CD4-positive, alpha-beta T cell (primary cell): ENCODE measurements at regions not wholly inside any gene's neighbourhood (a gene's known extent, or its start where the extent isn't known, plus 50 kb on each side); places are given as distances from the start of the nearest gene placed in this dataset.

Experiments
- ATAC-seq: fragments of 200-7000 bp; cut with Tn5 transposase; one replicate; pipeline ENCODE4 v1.10.0; 2022; ENCODE audit warnings: mild to moderate bottlenecking; ENCODE audit not compliant: poor library complexity
- CTCF ChIA-PET: fragments of 350-600 bp; sonication (Branson Sonifier 250); formaldehyde crosslinking; loops from one replicate; lab custom pipeline; 2021; ENCODE audit warnings: antibody characterized with exemption, inconsistent platforms; lab: Charles Lee
- POLR2A ChIA-PET: fragments of 350-600 bp; sonication (Branson Sonifier 250); formaldehyde crosslinking; loops from one replicate; lab custom pipeline; 2021; ENCODE audit warnings: antibody characterized with exemption, inconsistent platforms; lab: Charles Lee
- DNase-seq, 14 experiments: peaks; one replicate each; pipeline ENCODE4 v3.0.0-alpha.2; 2013 to 2020; ENCODE audit warnings: mixed read lengths in 2 of 14
- H3K27ac ChIP-seq, 2 donors: one replicate each; pipeline versions ENCODE4 v1.5.1 to v1.7.0; 2013; ENCODE audit warnings: low read length in 2 of 2, low read depth in 1 of 2, mild to moderate bottlenecking in 1 of 2
- H3K27me3 ChIP-seq, 2 experiments: 1 replicate in 1 of 2; 2 replicates in 1 of 2; pipeline versions ENCODE4 v1.6.1 to v1.7.0; 2013; ENCODE audit warnings: low read length in 2 of 2, control low read depth in 1 of 2, mild to moderate bottlenecking in 1 of 2, moderate library complexity in 1 of 2; ENCODE audit not compliant: insufficient read depth in 2 of 2, control insufficient read depth in 1 of 2
- H3K36me3 ChIP-seq: one replicate; pipeline ENCODE4 v1.6.1; 2013; ENCODE audit warnings: low read length, control low read depth; ENCODE audit not compliant: insufficient read depth
- H3K4me1 ChIP-seq: one replicate; pipeline ENCODE4 v1.6.1; 2013; ENCODE audit warnings: low read length, control low read depth; ENCODE audit not compliant: insufficient read depth
- H3K4me3 ChIP-seq: one replicate; pipeline ENCODE4 v1.5.1; 2013; ENCODE audit warnings: mild to moderate bottlenecking, low read length, moderate library complexity
- H3K9me3 ChIP-seq, 2 experiments: 1 replicate in 1 of 2; 2 replicates in 1 of 2; pipeline versions ENCODE4 v1.6.1 to v1.7.0; 2013; ENCODE audit warnings: low read length in 2 of 2, mild to moderate bottlenecking in 2 of 2, control low read depth in 1 of 2, moderate library complexity in 1 of 2; ENCODE audit not compliant: control insufficient read depth in 1 of 2, insufficient read depth in 1 of 2
- H3K27ac Mint-ChIP-seq: one replicate; pipeline ENCODE4 v1.8.0; 2020; ENCODE audit warnings: mixed read lengths
- H3K27me3 Mint-ChIP-seq: one replicate; pipeline ENCODE4 v1.8.0; 2021; ENCODE audit warnings: mixed read lengths
- H3K36me3 Mint-ChIP-seq: one replicate; pipeline ENCODE4 v1.8.0; 2021; ENCODE audit warnings: low read depth, mixed read lengths
- H3K4me1 Mint-ChIP-seq: one replicate; pipeline ENCODE4 v1.8.0; 2021; ENCODE audit warnings: low read depth, mixed read lengths
- H3K4me3 Mint-ChIP-seq: one replicate; pipeline ENCODE4 v1.8.0; 2020; ENCODE audit warnings: mild to moderate bottlenecking, mixed read lengths
- H3K9me3 Mint-ChIP-seq: one replicate; pipeline ENCODE4 v1.8.0; 2020; ENCODE audit warnings: mixed read lengths
- intact Hi-C, 2 experiments: fragments of 100-400 bp; cut with DNase I in 1 of 2; cut with micrococcal nuclease in 1 of 2; formaldehyde crosslinking; loops; one replicate each; pipeline versions ENCODE4 v1.15.1 to v1.9.0; 2023 to 2025; cut with DNase I, micrococcal nuclease
- TF ChIP-seq, protein P1 (sequence below): fragments of 200-600 bp; IDR thresholded peaks from one replicate; pipeline ENCODE4 v1.8.0; 2022; ENCODE audit warnings: antibody characterized with exemption, mild to moderate bottlenecking

DNA sequence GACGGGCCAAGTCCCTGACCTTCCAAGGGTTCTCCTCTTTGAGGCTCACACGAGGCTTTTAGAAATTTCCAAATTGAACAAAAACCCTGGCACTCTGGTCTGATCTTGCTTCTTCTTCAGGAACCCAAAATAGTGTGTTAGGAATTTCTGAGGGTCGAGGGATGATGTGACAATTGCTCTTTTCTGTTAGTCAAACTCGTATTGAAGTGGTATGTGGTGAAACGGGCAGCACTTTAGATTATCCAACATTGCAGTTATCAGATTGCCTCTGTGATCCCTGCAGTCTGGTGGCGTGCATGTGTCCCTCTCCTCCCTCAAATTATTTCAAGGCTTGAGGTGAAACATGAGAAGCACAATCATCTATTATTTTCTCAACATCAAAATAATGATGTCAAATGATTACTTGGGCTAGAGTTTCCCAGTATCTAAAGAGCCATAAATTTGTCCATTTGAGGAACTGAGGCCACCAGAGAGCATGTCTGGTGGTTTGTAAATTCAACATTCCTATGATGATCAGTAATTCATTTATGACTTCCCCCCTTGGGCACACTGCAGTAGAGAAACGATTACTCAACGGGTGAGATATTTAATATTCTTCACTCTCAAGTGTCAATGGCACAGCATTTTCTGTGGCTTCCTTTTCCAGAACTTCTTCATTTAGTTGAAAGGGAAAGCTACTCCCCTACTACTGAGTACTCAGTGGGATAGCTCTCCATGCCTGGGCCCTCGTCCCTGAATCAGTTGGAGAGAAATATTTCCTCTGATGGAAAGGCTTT lies 308.6 kb upstream of the MAP3K7 start:
- Histone ChIP-seq H3K9me3 (no peaks in the 10 kb centered on the region), H3K27me3 (no peaks in the 10 kb centered on the region), H3K36me3 (no peaks in the 10 kb centered on the region), H3K4me1 (no peaks in the 10 kb centered on the region), H3K4me3 (no peak overlapping the region), H3K27ac (no peak overlapping the region)
- intact Hi-C loops: no loop called here
- ATAC-seq (no peak), DNase-seq (no peak)
- no peak overlapping the region for H3K27ac Mint-ChIP-seq
- H3K27me3 Mint-ChIP-seq: peaks cover 11% of the 10 kb centered on the region
- H3K9me3 Mint-ChIP-seq: no peaks in the 10 kb centered on the region
- TF ChIP-seq, protein P1, sequence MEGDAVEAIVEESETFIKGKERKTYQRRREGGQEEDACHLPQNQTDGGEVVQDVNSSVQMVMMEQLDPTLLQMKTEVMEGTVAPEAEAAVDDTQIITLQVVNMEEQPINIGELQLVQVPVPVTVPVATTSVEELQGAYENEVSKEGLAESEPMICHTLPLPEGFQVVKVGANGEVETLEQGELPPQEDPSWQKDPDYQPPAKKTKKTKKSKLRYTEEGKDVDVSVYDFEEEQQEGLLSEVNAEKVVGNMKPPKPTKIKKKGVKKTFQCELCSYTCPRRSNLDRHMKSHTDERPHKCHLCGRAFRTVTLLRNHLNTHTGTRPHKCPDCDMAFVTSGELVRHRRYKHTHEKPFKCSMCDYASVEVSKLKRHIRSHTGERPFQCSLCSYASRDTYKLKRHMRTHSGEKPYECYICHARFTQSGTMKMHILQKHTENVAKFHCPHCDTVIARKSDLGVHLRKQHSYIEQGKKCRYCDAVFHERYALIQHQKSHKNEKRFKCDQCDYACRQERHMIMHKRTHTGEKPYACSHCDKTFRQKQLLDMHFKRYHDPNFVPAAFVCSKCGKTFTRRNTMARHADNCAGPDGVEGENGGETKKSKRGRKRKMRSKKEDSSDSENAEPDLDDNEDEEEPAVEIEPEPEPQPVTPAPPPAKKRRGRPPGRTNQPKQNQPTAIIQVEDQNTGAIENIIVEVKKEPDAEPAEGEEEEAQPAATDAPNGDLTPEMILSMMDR: no peak
- no peaks in the 10 kb centered on the region for H3K36me3 Mint-ChIP-seq
- H3K4me3 Mint-ChIP-seq: no peak overlapping the region
- POLR2A ChIA-PET: no interaction called here
- no peaks in the 10 kb centered on the region for H3K4me1 Mint-ChIP-seq
- CTCF ChIA-PET: no interaction called here

GRCh38 chr6:90894285-90895130 lies 307.6 kb upstream of the MAP3K7 start:
- Histone ChIP-seq H3K27me3 (no peaks in the 10 kb centered on the region), H3K27ac (no peak overlapping the region), H3K4me1 (no peaks in the 10 kb centered on the region), H3K36me3 (no peaks in the 10 kb centered on the region), H3K9me3 (no peaks in the 10 kb centered on the region), H3K4me3 (no peak overlapping the region)
- H3K9me3 Mint-ChIP-seq: no peaks in the 10 kb centered on the region
- DNase-seq: no peak
- TF ChIP-seq, protein P1: no peak
- no peak for ATAC-seq
- H3K36me3 Mint-ChIP-seq: no peaks in the 10 kb centered on the region
- intact Hi-C loops: no loop called here
- no peak overlapping the region for H3K4me3 Mint-ChIP-seq
- H3K27ac Mint-ChIP-seq: no peak overlapping the region
- CTCF ChIA-PET: no interaction called here
- POLR2A ChIA-PET: no interaction called here
- no peaks in the 10 kb centered on the region for H3K4me1 Mint-ChIP-seq
- H3K27me3 Mint-ChIP-seq: peaks cover 11% of the 10 kb centered on the region

DNA sequence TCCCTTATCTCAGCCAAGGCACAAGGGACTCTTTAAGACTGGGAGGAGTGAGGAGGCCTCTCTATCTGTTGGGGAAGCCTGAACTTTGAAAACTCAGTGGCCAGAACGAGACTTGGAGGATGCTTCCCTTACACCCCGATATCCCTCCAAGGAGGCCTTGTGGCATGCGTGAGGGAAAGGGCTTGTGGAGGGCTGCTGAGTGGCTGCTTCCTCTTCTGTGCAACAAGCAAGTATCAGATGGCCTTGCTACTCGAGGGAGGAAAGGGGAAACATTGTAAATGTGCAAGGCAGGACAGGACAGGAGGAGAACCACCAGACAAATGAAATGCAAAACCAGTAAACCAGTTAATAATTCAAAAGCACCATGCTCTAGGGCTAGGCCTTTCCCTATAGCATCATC lies 306.5 kb upstream of the MAP3K7 start:
- no peak overlapping the region for H3K27ac ChIP-seq
- no peak overlapping the region for H3K4me3 ChIP-seq
- H3K27me3 ChIP-seq: no peaks in the 10 kb centered on the region
- H3K4me1 ChIP-seq: no peaks in the 10 kb centered on the region
- Mint-ChIP-seq H3K4me1 (no peaks in the 10 kb centered on the region), H3K27me3 (peaks cover 12% of the 10 kb centered on the region), H3K9me3 (no peaks in the 10 kb centered on the region), H3K27ac (no peak overlapping the region), H3K36me3 (no peaks in the 10 kb centered on the region), H3K4me3 (no peak overlapping the region)
- intact Hi-C loops: no loop called here
- POLR2A ChIA-PET: no interaction called here
- DNase-seq (no peak), ATAC-seq (no peak)
- no peaks in the 10 kb centered on the region for H3K9me3 ChIP-seq
- TF ChIP-seq, protein P1: no peak
- H3K36me3 ChIP-seq: no peaks in the 10 kb centered on the region
- CTCF ChIA-PET: no interaction called here
